IMR-90 (cell line): ENCODE measurements at regions not wholly inside any gene's neighbourhood (a gene's known extent, or its start where the extent isn't known, plus 50 kb on each side); places are given as distances from the start of the nearest gene placed in this dataset.

Source experiments
- ATAC-seq: fragments of 200-7000 bp; cut with Tn5 transposase; 2 replicates; pipeline ENCODE4 v1.9.1; 2020; ENCODE audit warnings: low read depth, mild to moderate bottlenecking, moderate library complexity
- BruUV-seq: library from RNA; stranded (reverse); fragments of 400-500 nt; replicated peaks from 2 replicates; lab custom pipeline; 2021; lab: Mats Ljungman, UMichigan
- CTCF ChIA-PET: fragments of 300-600 bp; formaldehyde crosslinking; extraction: SDS; loops from one replicate; lab custom pipeline; 2021; ENCODE audit warnings: antibody characterized with exemption; lab: Yijun Ruan, JAX
- POLR2A ChIA-PET: fragments of 300-600 bp; sonication (Branson Sonifier 250); formaldehyde crosslinking; loops from one replicate; lab custom pipeline; 2022; ENCODE audit warnings: antibody characterized with exemption; ENCODE audit not compliant: unreplicated experiment; lab: Charles Lee
- DNase-seq: peaks from one replicate; pipeline ENCODE4 v3.0.0; 2013
- H2AFZ ChIP-seq: replicated peaks from 2 replicates; pipeline ENCODE3; 2013; ENCODE audit warnings: low read length, mild to moderate bottlenecking; ENCODE audit not compliant: poor library complexity
- H2AK5ac ChIP-seq: 2 replicates; pipeline ENCODE4 v1.6.1; 2013; ENCODE audit warnings: low read depth, low read length, inconsistent platforms
- H2AK9ac ChIP-seq: replicated peaks from 2 replicates; pipeline ENCODE3; 2013; ENCODE audit warnings: mild to moderate bottlenecking, low read depth, low read length, moderate library complexity; ENCODE audit not compliant: poor library complexity
- H2BK120ac ChIP-seq: 2 replicates; pipeline ENCODE4 v1.6.1; 2013; ENCODE audit warnings: low read depth, low read length, inconsistent platforms
- H2BK15ac ChIP-seq: 3 replicates; pipeline ENCODE4 v1.6.1; 2013; ENCODE audit warnings: low read depth, low read length, inconsistent platforms
- H2BK20ac ChIP-seq: 2 replicates; pipeline ENCODE4 v1.6.1; 2013; ENCODE audit warnings: low read depth, mild to moderate bottlenecking, inconsistent platforms, low read length, moderate library complexity
- H2BK5ac ChIP-seq: 2 replicates; pipeline ENCODE4 v1.6.1; 2013; ENCODE audit warnings: mild to moderate bottlenecking, low read depth, low read length, inconsistent platforms; ENCODE audit not compliant: poor library complexity, severe bottlenecking
- H3K14ac ChIP-seq: replicated peaks from 2 replicates; pipeline ENCODE4 v1.6.1; 2013; ENCODE audit warnings: low read depth, low read length, inconsistent platforms
- H3K18ac ChIP-seq: 2 replicates; pipeline ENCODE4 v1.6.1; 2013; ENCODE audit warnings: low read depth, low read length, control low read depth
- H3K23ac ChIP-seq: 2 replicates; pipeline ENCODE4 v1.6.1; 2013; ENCODE audit warnings: low read depth, low read length, inconsistent platforms
- H3K27ac ChIP-seq: 2 replicates; pipeline ENCODE4 v1.5.1; 2013; ENCODE audit warnings: mild to moderate bottlenecking, control low read depth, low read length; ENCODE audit not compliant: insufficient read depth
- H3K27me3 ChIP-seq: 2 replicates; pipeline ENCODE4 v1.6.1; 2013; ENCODE audit warnings: low read length; ENCODE audit not compliant: control insufficient read depth, insufficient read depth
- H3K36me3 ChIP-seq: 2 replicates; pipeline ENCODE4 v1.6.1; 2013; ENCODE audit warnings: low read length, mixed read lengths; ENCODE audit not compliant: control insufficient read depth, insufficient read depth
- H3K4ac ChIP-seq: 2 replicates; pipeline ENCODE4 v1.6.1; 2013; ENCODE audit warnings: low read depth, low read length, inconsistent platforms
- H3K4me1 ChIP-seq: 2 replicates; pipeline ENCODE4 v1.6.1; 2013; ENCODE audit warnings: low read length, mixed read lengths; ENCODE audit not compliant: control insufficient read depth, insufficient read depth
- H3K4me2 ChIP-seq: 2 replicates; pipeline ENCODE4 v1.6.1; 2013; ENCODE audit warnings: low read depth, mild to moderate bottlenecking, control low read depth, low read length, moderate library complexity
- H3K4me3 ChIP-seq: 2 replicates; pipeline ENCODE4 v1.5.1; 2013; ENCODE audit warnings: low read depth, mild to moderate bottlenecking, control low read depth, low read length, moderate library complexity; ENCODE audit not compliant: insufficient read depth
- H3K56ac ChIP-seq: 2 replicates; pipeline ENCODE4 v1.6.1; 2013; ENCODE audit warnings: low read length, inconsistent platforms; ENCODE audit not compliant: insufficient read depth; ENCODE audit errors: extremely low read depth
- H3K79me1 ChIP-seq, 2 experiments: 2 replicates each; pipeline ENCODE4 v1.6.1; 2013; ENCODE audit warnings: low read length in 2 of 2, inconsistent platforms in 1 of 2, low read depth in 1 of 2
- H3K9ac ChIP-seq: 2 replicates; pipeline ENCODE4 v1.6.1; 2013; ENCODE audit warnings: low read depth, low read length, control low read depth
- H3K9me1 ChIP-seq: 2 replicates; pipeline ENCODE4 v1.6.1; 2013; ENCODE audit warnings: low read length, inconsistent platforms; ENCODE audit not compliant: insufficient read depth
- H3K9me3 ChIP-seq: 2 replicates; pipeline ENCODE4 v1.6.1; 2013; ENCODE audit warnings: low read length; ENCODE audit not compliant: control insufficient read depth, insufficient read depth
- H4K20me1 ChIP-seq: 2 replicates; pipeline ENCODE4 v1.6.1; 2013; ENCODE audit warnings: low read length, inconsistent platforms; ENCODE audit not compliant: insufficient read depth
- H4K5ac ChIP-seq: 2 replicates; pipeline ENCODE4 v1.6.1; 2013; ENCODE audit warnings: mild to moderate bottlenecking, low read depth, low read length, control low read depth
- H4K8ac ChIP-seq, 2 experiments: 2 replicates each; pipeline ENCODE4 v1.6.1; 2013; ENCODE audit warnings: low read depth in 2 of 2, low read length in 2 of 2, control low read depth in 1 of 2, inconsistent platforms in 1 of 2
- H4K91ac ChIP-seq: 2 replicates; pipeline ENCODE4 v1.6.1; 2013; ENCODE audit warnings: low read depth, low read length, inconsistent platforms; ENCODE audit not compliant: insufficient read depth
- BHLHE40 ChIP-seq: fragments of 150-350 bp; IDR thresholded peaks from 2 replicates; pipeline ENCODE4 v1.6.1; 2016; ENCODE audit warnings: mild to moderate bottlenecking, low read depth, low read length
- CEBPB ChIP-seq: IDR thresholded peaks from 2 replicates; pipeline ENCODE4 v1.6.1; 2012; ENCODE audit warnings: low read depth, low read length, improper control_type of control experiment
- CHD1 ChIP-seq: IDR thresholded peaks from 2 replicates; pipeline ENCODE4 v1.6.1; 2012; ENCODE audit warnings: low read depth, low read length, improper control_type of control experiment
- CTCF ChIP-seq: conservative IDR thresholded peaks from 2 replicates; pipeline ENCODE4 v1.5.1; 2012; ENCODE audit warnings: mild to moderate bottlenecking, low read depth, low read length, improper control_type of control experiment
- ELK1 ChIP-seq: fragments of 150-350 bp; IDR thresholded peaks from 2 replicates; pipeline ENCODE4 v1.6.1; 2016; ENCODE audit warnings: low read depth, mild to moderate bottlenecking, low read length, moderate library complexity, borderline replicate concordance
- FOS ChIP-seq: fragments of 150-350 bp; IDR thresholded peaks from 2 replicates; pipeline ENCODE4 v1.6.1; 2016; ENCODE audit warnings: low read depth, low read length
- MAFK ChIP-seq: IDR thresholded peaks from 2 replicates; pipeline ENCODE4 v1.6.1; 2012; ENCODE audit warnings: low read depth, low read length, improper control_type of control experiment
- MAZ ChIP-seq: IDR thresholded peaks from 2 replicates; pipeline ENCODE4 v1.6.1; 2012; ENCODE audit warnings: low read depth, mild to moderate bottlenecking, low read length, improper control_type of control experiment, moderate library complexity, borderline replicate concordance
- MXI1 ChIP-seq: IDR thresholded peaks from 2 replicates; pipeline ENCODE4 v1.6.1; 2012; ENCODE audit warnings: low read depth, mild to moderate bottlenecking, low read length, moderate library complexity, borderline replicate concordance
- NFE2L2 ChIP-seq: fragments of 150-350 bp; IDR thresholded peaks from 2 replicates; pipeline ENCODE4 v1.6.1; 2016; ENCODE audit warnings: low read depth, mild to moderate bottlenecking, low read length
- POLR2A ChIP-seq: IDR thresholded peaks from 2 replicates; pipeline ENCODE4 v1.6.1; 2012; ENCODE audit warnings: mild to moderate bottlenecking, low read depth, low read length
- RAD21 ChIP-seq: IDR thresholded peaks from 2 replicates; pipeline ENCODE4 v1.6.1; 2012; ENCODE audit warnings: low read length, improper control_type of control experiment
- RCOR1 ChIP-seq: IDR thresholded peaks from 2 replicates; pipeline ENCODE4 v1.6.1; 2012; ENCODE audit warnings: mild to moderate bottlenecking, low read length, improper control_type of control experiment; ENCODE audit not compliant: insufficient replicate concordance
- RFX5 ChIP-seq: IDR thresholded peaks from 2 replicates; pipeline ENCODE4 v1.8.0; 2012; ENCODE audit warnings: low read depth, mild to moderate bottlenecking, low read length, moderate library complexity
- SMC3 ChIP-seq: fragments of 150-350 bp; IDR thresholded peaks from 2 replicates; pipeline ENCODE4 v1.6.1; 2016; ENCODE audit warnings: low read depth, mild to moderate bottlenecking, antibody characterized with exemption, low read length, moderate library complexity
- USF2 ChIP-seq: fragments of 150-350 bp; IDR thresholded peaks from 2 replicates; pipeline ENCODE4 v1.6.1; 2017; ENCODE audit warnings: mild to moderate bottlenecking, antibody characterized with exemption, low read length, low read depth
- WGBS, 2 experiments: methylation state at CpG; one replicate each; pipeline versions ENCODE4 v1.1.5 to v1.1.7; 2013; ENCODE audit warnings: missing lambda C conversion rate in 2 of 2; ENCODE audit not compliant: insufficient read length in 1 of 2; ENCODE audit errors: extremely low coverage in 2 of 2; 5-methylcytosine and 5-hydroxymethylcytosine counted together
- dilution Hi-C: fragments of 300-500 bp; cut with HindIII; formaldehyde crosslinking; loops from one replicate; pipeline ENCODE4 v1.14.3; 2018; ENCODE audit warnings: low sequenced_read_pairs; ENCODE audit not compliant: unreplicated experiment
- in situ Hi-C: fragments of 300-500 bp; cut with MboI; formaldehyde crosslinking; loops from 3 replicates; pipeline ENCODE4 v1.14.3; 2019; ENCODE audit warnings: low sequenced_read_pairs, inconsistent platforms, mixed read lengths
- intact Hi-C: fragments of 100-400 bp; cut with micrococcal nuclease; formaldehyde crosslinking; loops from 2 replicates; pipeline ENCODE4 v1.10.0; 2022

- in situ Hi-C loops = no loop called here
- no peak overlapping the region for H2AK5ac ChIP-seq
- no peaks in the 10 kb centered on the region for H3K9me1 ChIP-seq
- H4K91ac ChIP-seq = no peak overlapping the region
- no peaks in the 10 kb centered on the region for H3K79me1 ChIP-seq
- H2BK20ac ChIP-seq = no peak overlapping the region
- no peak overlapping the region for H3K18ac ChIP-seq
- no peak overlapping the region for H3K4me2 ChIP-seq
- no peak overlapping the region for H4K5ac ChIP-seq
- H3K36me3 ChIP-seq = no peaks in the 10 kb centered on the region
- no peaks in the 10 kb centered on the region for H3K9me3 ChIP-seq
- ChIA-PET CTCF (no interaction called here), POLR2A (no interaction called here)
- no peak overlapping the region for H2AFZ ChIP-seq
- H4K20me1 ChIP-seq = no peaks in the 10 kb centered on the region
- no peak for ATAC-seq
- H3K27me3 ChIP-seq = no peaks in the 10 kb centered on the region
- H3K4me1 ChIP-seq = no peaks in the 10 kb centered on the region
- no peak for TF ChIP-seq BHLHE40
- no peak for TF ChIP-seq RFX5
- no peak for TF ChIP-seq MAZ
- TF ChIP-seq POLR2A = no peak
- no peak for TF ChIP-seq CEBPB
- no peak for TF ChIP-seq RCOR1
- no peak for TF ChIP-seq NFE2L2
- TF ChIP-seq RAD21 = no peak
- no peak for TF ChIP-seq FOS
- no peak for TF ChIP-seq ELK1
- TF ChIP-seq CHD1 = no peak
- TF ChIP-seq MAFK = no peak
- TF ChIP-seq SMC3 = no peak
- TF ChIP-seq USF2 = no peak
- no peak for TF ChIP-seq CTCF
- no peak for TF ChIP-seq MXI1
- H3K4ac ChIP-seq = no peak overlapping the region
- no peak overlapping the region for H3K27ac ChIP-seq
- H3K14ac ChIP-seq = no peak overlapping the region
- H2BK120ac ChIP-seq = no peak overlapping the region
- H4K8ac ChIP-seq = no peak overlapping the region
- no peak overlapping the region for H3K9ac ChIP-seq
- dilution Hi-C loops = no loop called here
- no TSS peak for BruUV-seq
- H2AK9ac ChIP-seq = no peak overlapping the region
- H3K23ac ChIP-seq = no peak overlapping the region
- no peak overlapping the region for H2BK15ac ChIP-seq
- WGBS, 2 experiments = no CpG with 5 or more reads among the region's 2 CpGs
- no peak overlapping the region for H3K4me3 ChIP-seq
- no peak overlapping the region for H2BK5ac ChIP-seq
- no peak for DNase-seq
- intact Hi-C loops = no loop called here
- H3K56ac ChIP-seq = no peak overlapping the region
Observed at GRCh38 chr20:40282541-40282940, 406.5 kb downstream of the MAFB start.
